ENCODE measurements at regions not wholly inside any gene's neighbourhood (a gene's known extent, or its start where the extent isn't known, plus 50 kb on each side); places are given as distances from the start of the nearest gene placed in this dataset.

- no peak for TF ChIP-seq SUZ12 (IDR thresholded peaks at IDR 0.05; ENCODE audit: extremely low read depth, insufficient read depth, insufficient read length)
- TF ChIP-seq YY1 (IDR thresholded peaks at IDR 0.05; ENCODE audit: insufficient read depth, insufficient read length), result no peak
Observed at GRCh38 chr3:104126864-104127553, 1239.7 kb upstream of the ALCAM start.
